Mesenchymal stem cell (in vitro differentiated cells and primary cell): ENCODE measurements at regions not wholly inside any gene's neighbourhood (a gene's known extent, or its start where the extent isn't known, plus 50 kb on each side); places are given as distances from the start of the nearest gene placed in this dataset.
"Not testable (repeated sequence)": the region's sequence is repeated elsewhere in the genome, so short reads cannot be mapped to it uniquely, and the experiment has no call there.

Source experiments
- DNase-seq: peaks from one replicate; pipeline ENCODE4 v3.0.0-alpha.2; 2013
- H2AFZ ChIP-seq: one replicate; pipeline ENCODE4 v1.6.1; 2013; ENCODE audit warnings: low read depth, mild to moderate bottlenecking, control low read depth, inconsistent platforms, low read length, moderate library complexity
- H2AK5ac ChIP-seq: 2 replicates; pipeline ENCODE4 v1.6.1; 2013; ENCODE audit warnings: low read length, moderate library complexity, mild to moderate bottlenecking, inconsistent platforms; ENCODE audit not compliant: severe bottlenecking
- H2BK120ac ChIP-seq: one replicate; pipeline ENCODE4 v1.6.1; 2013; ENCODE audit warnings: low read depth, mild to moderate bottlenecking, inconsistent platforms, low read length, moderate library complexity
- H2BK12ac ChIP-seq, 2 experiments: one replicate each; pipeline ENCODE4 v1.6.1; 2013; ENCODE audit warnings: inconsistent platforms in 2 of 2, low read length in 2 of 2, mild to moderate bottlenecking in 2 of 2, moderate library complexity in 2 of 2, control low read depth in 1 of 2
- H2BK15ac ChIP-seq: one replicate; pipeline ENCODE4 v1.6.1; 2013; ENCODE audit warnings: mild to moderate bottlenecking, low read depth, inconsistent platforms; ENCODE audit not compliant: poor library complexity, severe bottlenecking
- H2BK5ac ChIP-seq: 2 replicates; pipeline ENCODE4 v1.6.1; 2013; ENCODE audit warnings: low read depth, mild to moderate bottlenecking, low read length, control low read depth, inconsistent platforms; ENCODE audit not compliant: poor library complexity, severe bottlenecking
- H3K14ac ChIP-seq, 2 experiments: one replicate each; pipeline ENCODE4 v1.6.1; 2013; ENCODE audit warnings: inconsistent platforms in 2 of 2, low read length in 2 of 2, control low read depth in 1 of 2, mild to moderate bottlenecking in 1 of 2, moderate library complexity in 1 of 2
- H3K18ac ChIP-seq, 2 experiments: one replicate each; pipeline ENCODE4 v1.6.1; 2013; ENCODE audit warnings: inconsistent platforms in 2 of 2, low read length in 2 of 2, control low read depth in 1 of 2, low read depth in 1 of 2, mild to moderate bottlenecking in 1 of 2
- H3K23ac ChIP-seq, 2 experiments: one replicate each; pipeline ENCODE4 v1.6.1; 2013; ENCODE audit warnings: inconsistent platforms in 2 of 2, low read length in 2 of 2, mild to moderate bottlenecking in 2 of 2, moderate library complexity in 2 of 2, control low read depth in 1 of 2
- H3K27ac ChIP-seq: 2 replicates; pipeline ENCODE4 v1.5.1; 2013; ENCODE audit warnings: mild to moderate bottlenecking, moderate library complexity, low read length, control low read depth, inconsistent platforms; ENCODE audit not compliant: poor library complexity, severe bottlenecking
- H3K27me3 ChIP-seq, 2 experiments: 2 replicates each; pipeline versions ENCODE4 v1.6.1 to v1.7.0; 2013; ENCODE audit warnings: low read length in 2 of 2, mild to moderate bottlenecking in 2 of 2, moderate library complexity in 2 of 2, control low read depth in 1 of 2, inconsistent platforms in 1 of 2; ENCODE audit not compliant: control insufficient read depth in 1 of 2, insufficient read depth in 1 of 2
- H3K36me3 ChIP-seq, 2 experiments: 2 replicates each; pipeline versions ENCODE4 v1.6.1 to v1.7.0; 2013; ENCODE audit warnings: low read length in 2 of 2, control low read depth in 1 of 2, inconsistent platforms in 1 of 2, low read depth in 1 of 2, mild to moderate bottlenecking in 1 of 2; ENCODE audit not compliant: insufficient read depth in 2 of 2, control insufficient read depth in 1 of 2
- H3K4ac ChIP-seq, 2 experiments: one replicate each; pipeline ENCODE4 v1.6.1; 2013; ENCODE audit warnings: inconsistent platforms in 2 of 2, low read length in 2 of 2, mild to moderate bottlenecking in 2 of 2, moderate library complexity in 2 of 2, control low read depth in 1 of 2, low read depth in 1 of 2
- H3K4me1 ChIP-seq: 2 replicates; pipeline ENCODE4 v1.6.1; 2013; ENCODE audit warnings: low read depth, low read length, control low read depth; ENCODE audit not compliant: control insufficient read depth, insufficient read depth
- H3K4me2 ChIP-seq: 2 replicates; pipeline ENCODE4 v1.6.1; 2013; ENCODE audit warnings: low read length, mild to moderate bottlenecking, inconsistent platforms; ENCODE audit not compliant: poor library complexity, severe bottlenecking
- H3K4me3 ChIP-seq, 2 experiments: 2 replicates each; pipeline versions ENCODE4 v1.5.1 to v1.7.0; 2013; ENCODE audit warnings: low read length in 2 of 2, mild to moderate bottlenecking in 2 of 2, control low read depth in 1 of 2, low read depth in 1 of 2; ENCODE audit not compliant: insufficient read depth in 1 of 2
- H3K79me1 ChIP-seq: replicated peaks from 2 replicates; pipeline ENCODE4 v1.6.1; 2013; ENCODE audit warnings: mild to moderate bottlenecking, control low read depth, low read length, inconsistent platforms; ENCODE audit not compliant: poor library complexity, severe bottlenecking
- H3K9ac ChIP-seq: 2 replicates; pipeline ENCODE4 v1.7.0; 2013; ENCODE audit warnings: mild to moderate bottlenecking, low read length, moderate library complexity
- H3K9me3 ChIP-seq: 2 replicates; pipeline ENCODE4 v1.7.0; 2013; ENCODE audit warnings: mild to moderate bottlenecking, low read length; ENCODE audit not compliant: control insufficient read depth
- H4K8ac ChIP-seq: one replicate; pipeline ENCODE4 v1.6.1; 2013; ENCODE audit warnings: inconsistent platforms, mild to moderate bottlenecking, low read length, moderate library complexity
- H4K91ac ChIP-seq: one replicate; pipeline ENCODE4 v1.6.1; 2013; ENCODE audit warnings: mild to moderate bottlenecking, low read length, inconsistent platforms
- WGBS: methylation state at CpG from one replicate; pipeline ENCODE4 v1.1.7; 2013; ENCODE audit warnings: mixed read lengths; 5-methylcytosine and 5-hydroxymethylcytosine counted together

DNA sequence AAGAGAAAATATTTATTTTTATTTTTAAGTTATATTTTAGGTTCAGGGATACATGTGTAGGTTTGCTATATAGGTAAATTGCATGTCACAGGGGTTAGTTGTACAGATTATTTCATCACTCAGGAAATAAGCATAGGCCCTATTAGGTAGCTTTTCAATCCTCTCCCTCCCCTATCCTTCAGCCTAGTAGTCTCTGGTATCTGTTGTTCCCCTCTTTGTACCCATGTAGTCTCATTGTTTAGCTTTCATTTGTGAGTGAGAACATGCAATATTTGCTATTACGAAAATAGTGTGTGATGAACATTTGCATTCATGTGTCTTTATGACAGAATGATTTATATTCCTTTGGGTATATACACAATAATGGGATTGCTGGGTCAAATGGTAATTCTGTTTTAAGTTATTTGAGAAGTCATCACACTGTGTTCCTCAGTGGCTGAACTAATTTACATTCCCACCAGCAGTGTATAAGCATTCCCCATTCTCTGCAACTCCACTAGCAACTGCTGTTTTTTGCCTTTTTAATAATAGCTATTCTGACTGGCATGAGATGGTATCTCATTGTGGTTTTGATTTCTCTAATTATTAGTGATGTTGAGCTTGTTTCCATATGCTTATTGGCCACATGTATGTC lies 863.3 kb downstream of the TTLL7 start:
- H3K4me1 ChIP-seq, H3K4ac ChIP-seq, DNase-seq, H3K4me2 ChIP-seq, H2AK5ac ChIP-seq, H3K36me3 ChIP-seq, H4K8ac ChIP-seq, H3K14ac ChIP-seq, H2AFZ ChIP-seq, H3K23ac ChIP-seq, H3K9ac ChIP-seq, H2BK12ac ChIP-seq, H4K91ac ChIP-seq, H2BK15ac ChIP-seq, H3K27ac ChIP-seq, H3K4me3 ChIP-seq, H3K18ac ChIP-seq, H3K27me3 ChIP-seq, H2BK5ac ChIP-seq, H3K79me1 ChIP-seq, H3K9me3 ChIP-seq, H2BK120ac ChIP-seq: not testable (repeated sequence)
- no CpG with 5 or more reads among the region's 1 CpG for WGBS

DNA sequence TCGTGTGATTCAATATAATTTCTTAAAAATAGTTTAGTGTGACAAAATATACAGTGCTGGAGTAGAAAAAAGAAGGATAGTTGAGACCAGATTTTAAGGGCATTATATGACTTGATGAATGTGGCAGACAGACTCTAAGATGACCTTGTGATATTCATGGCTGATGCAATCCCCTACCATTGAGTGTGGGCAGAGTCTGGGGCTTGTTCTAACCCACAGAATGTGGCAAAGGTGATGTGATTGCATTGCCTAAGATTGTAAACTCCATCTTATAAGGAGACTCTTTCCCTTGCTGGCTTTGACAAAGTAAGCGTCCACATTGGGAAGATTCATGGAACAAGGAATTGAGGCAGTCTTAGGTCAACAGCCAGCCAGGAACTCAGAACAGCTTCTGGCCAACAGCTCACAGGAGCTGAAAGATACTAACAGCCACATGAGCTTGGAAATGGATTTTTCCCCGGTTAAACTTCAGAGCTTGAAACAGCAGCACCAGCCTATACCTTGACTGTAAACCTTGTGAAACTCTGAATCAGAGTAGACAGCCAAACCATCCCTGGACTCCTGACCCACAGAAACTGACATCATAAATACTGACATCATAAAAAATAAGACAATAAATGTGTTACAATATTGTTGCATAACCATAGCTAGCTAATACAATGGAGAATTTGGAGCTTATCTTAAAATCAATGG lies 864.5 kb downstream of the TTLL7 start:
- H3K9me3 ChIP-seq, H2BK15ac ChIP-seq, H3K4me2 ChIP-seq, H3K4me3 ChIP-seq, H2BK5ac ChIP-seq, H3K4ac ChIP-seq, H3K27ac ChIP-seq, H3K4me1 ChIP-seq, H2BK12ac ChIP-seq, H2AK5ac ChIP-seq, H4K91ac ChIP-seq, DNase-seq, H3K9ac ChIP-seq, H3K27me3 ChIP-seq, H4K8ac ChIP-seq, H2BK120ac ChIP-seq, H3K79me1 ChIP-seq, H3K36me3 ChIP-seq, H3K14ac ChIP-seq, H2AFZ ChIP-seq, H3K23ac ChIP-seq, H3K18ac ChIP-seq: not testable (repeated sequence)
- no CpG with 5 or more reads among the region's 3 CpGs for WGBS

DNA sequence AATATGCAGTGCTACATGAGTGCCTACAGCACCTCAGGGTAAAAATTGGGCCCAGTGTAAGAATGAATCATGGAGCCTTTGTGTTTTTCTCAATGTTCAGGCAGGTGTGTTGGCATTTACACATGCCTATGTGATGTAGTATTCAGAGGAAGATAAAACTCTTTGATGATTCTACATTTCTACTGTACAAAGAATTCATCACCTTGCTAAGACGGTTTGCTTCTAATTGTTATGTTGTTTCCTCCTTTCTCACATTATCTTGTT lies 867.3 kb downstream of the TTLL7 start:
- H3K4me1 ChIP-seq: no peaks in the 10 kb centered on the region
- H2AFZ ChIP-seq: no peak overlapping the region
- no peak overlapping the region for H3K4me3 ChIP-seq
- no peak overlapping the region for H4K91ac ChIP-seq
- H4K8ac ChIP-seq: no peak overlapping the region
- no peaks in the 10 kb centered on the region for H3K9me3 ChIP-seq
- no peak for DNase-seq
- H3K36me3 ChIP-seq: no peaks in the 10 kb centered on the region
- H3K9ac ChIP-seq: no peak overlapping the region
- H2BK5ac ChIP-seq: no peak overlapping the region
- H3K79me1 ChIP-seq: no peaks in the 10 kb centered on the region
- H3K18ac ChIP-seq: no peak overlapping the region
- no peak overlapping the region for H2BK15ac ChIP-seq
- H3K4ac ChIP-seq: no peak overlapping the region
- H2AK5ac ChIP-seq: no peak overlapping the region
- no peaks in the 10 kb centered on the region for H3K27me3 ChIP-seq
- H3K4me2 ChIP-seq: no peak overlapping the region
- no peak overlapping the region for H2BK120ac ChIP-seq
- H3K14ac ChIP-seq: no peak overlapping the region
- H3K27ac ChIP-seq: no peak overlapping the region
- no peak overlapping the region for H3K23ac ChIP-seq
- WGBS: 88% methylated on average over 1 of the region's 1 CpG
- H2BK12ac ChIP-seq: no peak overlapping the region

DNA sequence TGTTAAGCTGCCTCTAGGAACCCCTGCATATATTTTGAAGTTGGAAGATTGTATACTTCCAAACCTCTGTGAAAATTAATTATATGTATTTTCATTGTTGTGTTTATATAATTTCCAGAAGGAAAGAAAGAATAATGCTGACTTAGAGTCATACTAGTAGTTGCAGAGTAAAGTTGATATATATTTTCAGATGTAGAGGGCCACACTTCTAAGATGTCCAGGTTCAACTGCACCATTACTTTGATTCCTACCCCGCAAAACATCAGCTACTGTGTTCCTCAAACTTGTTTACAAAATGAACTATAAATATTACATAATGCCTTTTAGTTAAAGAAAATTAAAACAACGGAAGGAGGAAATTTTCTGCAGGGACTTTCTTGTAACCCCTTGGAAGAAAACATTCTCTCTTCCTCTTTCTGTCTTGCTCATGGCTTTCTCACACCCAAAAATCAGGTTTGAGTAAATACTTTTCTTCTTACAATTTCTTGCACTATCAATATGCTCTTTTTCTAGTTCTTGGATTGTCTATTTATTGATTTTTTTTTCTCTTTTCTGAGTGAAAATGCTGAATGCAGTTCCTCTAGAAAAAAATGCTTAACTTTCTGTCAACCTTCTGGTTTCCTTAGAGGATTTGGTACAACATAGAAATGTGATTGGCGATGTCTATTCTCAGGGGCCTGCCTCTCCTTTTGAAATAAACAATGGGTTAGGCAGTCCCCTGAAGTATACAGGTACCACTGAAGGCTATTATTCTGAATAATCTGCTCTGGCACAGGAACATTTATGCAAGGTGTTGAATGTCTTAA lies 867.8 kb downstream of the TTLL7 start:
- Histone ChIP-seq H3K79me1 (no peaks in the 10 kb centered on the region), H3K23ac (no peak overlapping the region), H3K27me3 (no peaks in the 10 kb centered on the region), H3K36me3 (no peaks in the 10 kb centered on the region), H4K91ac (no peak overlapping the region), H3K4me1 (no peaks in the 10 kb centered on the region), H4K8ac (no peak overlapping the region), H2BK15ac (no peak overlapping the region), H3K9me3 (no peaks in the 10 kb centered on the region), H3K27ac (no peak overlapping the region), H3K18ac (no peak overlapping the region), H3K4me3 (no peak overlapping the region), H3K14ac (no peak overlapping the region), H3K9ac (no peak overlapping the region), H2BK120ac (no peak overlapping the region), H2AFZ (no peak overlapping the region), H2BK5ac (no peak overlapping the region), H2BK12ac (no peak overlapping the region), H2AK5ac (no peak overlapping the region), H3K4me2 (no peak overlapping the region), H3K4ac (no peak overlapping the region)
- WGBS: 90% methylated on average over 2 of the region's 3 CpGs
- no peak for DNase-seq
